Subcutaneous abdominal adipose tissue (tissue), 5 donors: ENCODE measurements at regions not wholly inside any gene's neighbourhood (a gene's known extent, or its start where the extent isn't known, plus 50 kb on each side); places are given as distances from the start of the nearest gene placed in this dataset.

ENCODE experiments used
- H3K27ac ChIP-seq: one replicate; pipeline ENCODE4 v1.7.0; 2013; ENCODE audit warnings: low read depth, mild to moderate bottlenecking, inconsistent platforms, low read length, moderate library complexity
- H3K27me3 ChIP-seq, 5 donors: one replicate each; pipeline ENCODE4 v1.7.0; 2013; ENCODE audit warnings: low read length in 5 of 5, inconsistent platforms in 1 of 5; ENCODE audit not compliant: control insufficient read depth in 5 of 5, insufficient read depth in 4 of 5
- H3K36me3 ChIP-seq, 5 donors: one replicate each; pipeline ENCODE4 v1.7.0; 2013; ENCODE audit warnings: low read length in 5 of 5; ENCODE audit not compliant: control insufficient read depth in 5 of 5, insufficient read depth in 5 of 5
- H3K4me1 ChIP-seq, 5 donors: one replicate each; pipeline ENCODE4 v1.7.0; 2013; ENCODE audit warnings: low read length in 5 of 5, mild to moderate bottlenecking in 3 of 5, moderate library complexity in 1 of 5; ENCODE audit not compliant: control insufficient read depth in 5 of 5, insufficient read depth in 5 of 5
- H3K4me3 ChIP-seq, 5 donors: one replicate each; pipeline ENCODE4 v1.7.0; 2013; ENCODE audit warnings: low read length in 5 of 5, low read depth in 1 of 5
- H3K9ac ChIP-seq, 5 donors: one replicate each; pipeline ENCODE4 v1.7.0; 2013; ENCODE audit warnings: low read length in 5 of 5, mild to moderate bottlenecking in 4 of 5, moderate library complexity in 3 of 5
- H3K9me3 ChIP-seq, 5 donors: one replicate each; pipeline ENCODE4 v1.7.0; 2013; ENCODE audit warnings: low read length in 5 of 5; ENCODE audit not compliant: control insufficient read depth in 5 of 5
- donor health status: healthy.
- donor health status: healthy.
- donor health status: healthy.
- donor health status: healthy.
- donor health status: healthy.

- Histone ChIP-seq H3K9me3 (no peaks in the 10 kb centered on the region), H3K9ac (no peak overlapping the region), H3K27ac (no peak overlapping the region), H3K4me1 (peaks cover 0 to 2% (median 0%) of the 10 kb centered on the region in 5 donors), H3K36me3 (no peaks in the 10 kb centered on the region), H3K27me3 (no peaks in the 10 kb centered on the region), H3K4me3 (no peak overlapping the region)
Observed at GRCh38 chr5:130488252-130488651, 584.0 kb downstream of the CHSY3 start.

GRCh38 chr5:130479045-130479804 is 575.0 kb downstream of the CHSY3 start:
- Histone ChIP-seq H3K27ac (no peak overlapping the region), H3K9me3 (peaks cover 0 to 20% (median 8%) of the 10 kb centered on the region in 5 donors), H3K36me3 (no peaks in the 10 kb centered on the region), H3K27me3 (no peaks in the 10 kb centered on the region), H3K4me3 (no peak overlapping the region), H3K9ac (no peak overlapping the region), H3K4me1 (no peaks in the 10 kb centered on the region)

- Histone ChIP-seq H3K9ac (no peak overlapping the region), H3K4me3 (no peak overlapping the region), H3K27me3 (no peaks in the 10 kb centered on the region), H3K27ac (no peak overlapping the region), H3K9me3 (peaks cover 0 to 29% (median 8%) of the 10 kb centered on the region in 5 donors), H3K36me3 (no peaks in the 10 kb centered on the region), H3K4me1 (no peaks in the 10 kb centered on the region)
Observed at GRCh38 chr5:130476325-130476724, 572.1 kb downstream of the CHSY3 start.

GRCh38 chr5:130462516-130462915 is 558.3 kb downstream of the CHSY3 start:
- Histone ChIP-seq H3K36me3 (no peaks in the 10 kb centered on the region), H3K9ac (no peak overlapping the region), H3K9me3 (peaks cover 3 to 7% (median 4%) of the 10 kb centered on the region in 5 donors), H3K4me3 (no peak overlapping the region), H3K4me1 (no peaks in the 10 kb centered on the region), H3K27me3 (no peaks in the 10 kb centered on the region), H3K27ac (no peak overlapping the region)

- Histone ChIP-seq H3K4me3 (no peak overlapping the region), H3K9me3 (peaks cover 0 to 25% (median 8%) of the 10 kb centered on the region in 5 donors), H3K9ac (no peak overlapping the region), H3K36me3 (no peaks in the 10 kb centered on the region), H3K27ac (no peak overlapping the region), H3K4me1 (no peaks in the 10 kb centered on the region), H3K27me3 (no peaks in the 10 kb centered on the region)
Observed at GRCh38 chr5:130455175-130455574, 550.9 kb downstream of the CHSY3 start.

GRCh38 chr5:130452744-130453143 is 548.5 kb downstream of the CHSY3 start:
- no peak overlapping the region for H3K27ac ChIP-seq
- no peaks in the 10 kb centered on the region for H3K36me3 ChIP-seq
- no peak overlapping the region for H3K9ac ChIP-seq
- H3K27me3 ChIP-seq = no peaks in the 10 kb centered on the region
- peaks cover 0 to 20% (median 5%) of the 10 kb centered on the region in 5 donors for H3K9me3 ChIP-seq
- no peaks in the 10 kb centered on the region for H3K4me1 ChIP-seq
- H3K4me3 ChIP-seq = no peak overlapping the region

GRCh38 chr5:130436430-130436829 is 532.2 kb downstream of the CHSY3 start:
- Histone ChIP-seq H3K4me3 (no peak overlapping the region), H3K9ac (no peak overlapping the region), H3K27ac (no peak overlapping the region), H3K27me3 (no peaks in the 10 kb centered on the region), H3K36me3 (no peaks in the 10 kb centered on the region), H3K9me3 (peaks cover 2 to 21% (median 15%) of the 10 kb centered on the region in 5 donors), H3K4me1 (no peaks in the 10 kb centered on the region)

GRCh38 chr5:130427222-130427955 is 523.1 kb downstream of the CHSY3 start:
- H3K36me3 ChIP-seq = no peaks in the 10 kb centered on the region
- no peaks in the 10 kb centered on the region for H3K9me3 ChIP-seq
- no peaks in the 10 kb centered on the region for H3K4me1 ChIP-seq
- H3K4me3 ChIP-seq = no peak overlapping the region
- no peak overlapping the region for H3K9ac ChIP-seq
- H3K27me3 ChIP-seq = no peaks in the 10 kb centered on the region
- no peak overlapping the region for H3K27ac ChIP-seq

- H3K4me1 ChIP-seq = no peaks in the 10 kb centered on the region
- H3K27me3 ChIP-seq = no peaks in the 10 kb centered on the region
- no peak overlapping the region for H3K9ac ChIP-seq
- no peak overlapping the region for H3K27ac ChIP-seq
- no peak overlapping the region for H3K4me3 ChIP-seq
- H3K9me3 ChIP-seq = no peaks in the 10 kb centered on the region
- no peaks in the 10 kb centered on the region for H3K36me3 ChIP-seq
Observed at GRCh38 chr5:130425424-130425823, 521.2 kb downstream of the CHSY3 start.

GRCh38 chr5:130424341-130424740 is 520.1 kb downstream of the CHSY3 start:
- Histone ChIP-seq H3K9ac (no peak overlapping the region), H3K4me3 (no peak overlapping the region), H3K9me3 (no peaks in the 10 kb centered on the region)

More at GRCh38 chr5:130424341-130424740, 520.1 kb downstream of the CHSY3 start:
- no peaks in the 10 kb centered on the region for H3K4me1 ChIP-seq
- H3K27me3 ChIP-seq = no peaks in the 10 kb centered on the region
- no peak overlapping the region for H3K27ac ChIP-seq
- H3K36me3 ChIP-seq = no peaks in the 10 kb centered on the region
